ENCODE measurements at regions not wholly inside any gene's neighbourhood (a gene's known extent, or its start where the extent isn't known, plus 50 kb on each side); places are given as distances from the start of the nearest gene placed in this dataset.

DNA sequence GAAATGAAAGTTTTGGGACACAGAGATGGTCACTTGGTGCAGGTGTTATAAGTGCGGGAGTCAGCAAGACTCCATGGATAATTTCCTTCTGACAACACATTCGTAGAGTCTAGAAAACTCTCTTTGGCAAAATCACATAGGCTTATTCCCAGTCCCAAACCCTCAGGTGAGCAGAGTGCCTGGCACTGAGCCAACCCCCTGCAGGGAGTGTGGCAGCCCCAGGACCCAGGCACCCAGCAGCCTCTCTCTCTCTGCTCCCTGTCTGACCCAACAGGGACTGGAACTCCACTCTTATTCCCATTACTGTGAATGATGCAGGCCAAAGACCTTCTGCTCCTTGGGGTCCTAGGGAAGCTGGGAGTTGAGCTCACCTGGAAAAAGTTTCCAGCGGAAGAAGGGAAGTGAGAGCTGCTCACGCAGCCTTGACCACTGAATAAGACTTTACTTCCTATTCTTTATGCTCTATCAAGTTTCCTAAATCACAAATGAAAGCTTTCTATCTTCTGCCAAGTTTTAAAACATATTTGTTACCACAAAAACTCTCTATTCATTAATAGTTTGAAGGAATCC lies 132.6 kb upstream of the ETV3 start:
- Histone ChIP-seq H3K56ac (ENCODE audit: extremely low read depth, insufficient read depth, low read length) (no peak overlapping the region), H3K18ac (ENCODE audit: low read depth, low read length) (no peak overlapping the region), H2BK15ac (ENCODE audit: low read depth, low read length) (no peak overlapping the region), H3K27me3 (ENCODE audit: control insufficient read depth, insufficient read depth, low read length) (peaks cover 3% of the 10 kb centered on the region; the same call in 1 of the 2 replicates), H3K9me3 (ENCODE audit: control insufficient read depth, insufficient read depth, low read length) (no peaks in the 10 kb centered on the region), H2AK5ac (ENCODE audit: low read depth, low read length) (no peak overlapping the region), H2BK5ac (ENCODE audit: low read depth, low read length, poor library complexity, severe bottlenecking) (no peak overlapping the region), H3K14ac (replicated peaks; ENCODE audit: low read depth, low read length) (no peak overlapping the region), H4K5ac (ENCODE audit: low read depth, low read length) (no peak overlapping the region), H3K36me3 (ENCODE audit: control insufficient read depth, insufficient read depth, low read length) (no peaks in the 10 kb centered on the region), H2AK9ac (replicated peaks; ENCODE audit: low read depth, low read length, poor library complexity) (no peak overlapping the region), H3K4me3 (ENCODE audit: insufficient read depth, low read depth, low read length) (no peak overlapping the region), H3K9me1 (ENCODE audit: insufficient read depth, low read length) (no peaks in the 10 kb centered on the region), H4K91ac (ENCODE audit: insufficient read depth, low read depth, low read length) (no peak overlapping the region), H4K8ac (ENCODE audit: low read depth in 2 of 2, low read length in 2 of 2) (no peak overlapping the region), H3K27ac (ENCODE audit: insufficient read depth, low read length) (no peak overlapping the region), H2AFZ (replicated peaks; ENCODE audit: low read length, poor library complexity) (no peak overlapping the region), H3K4ac (ENCODE audit: low read depth, low read length) (no peak overlapping the region), H3K9ac (ENCODE audit: low read depth, low read length) (no peak overlapping the region), H2BK120ac (ENCODE audit: low read depth, low read length) (no peak overlapping the region), H2BK20ac (ENCODE audit: low read depth, low read length) (no peak overlapping the region), H3K4me2 (ENCODE audit: low read depth, low read length) (no peak overlapping the region), H3K4me1 (ENCODE audit: control insufficient read depth, insufficient read depth, low read length) (no peaks in the 10 kb centered on the region), H4K20me1 (ENCODE audit: insufficient read depth, low read length) (no peaks in the 10 kb centered on the region), H3K23ac (ENCODE audit: low read depth, low read length) (no peak overlapping the region), H3K79me1 (ENCODE audit: low read depth in 1 of 2, low read length in 2 of 2) (no peaks in the 10 kb centered on the region)
- no peak for ATAC-seq (ENCODE audit: low read depth)
- no peak for TF ChIP-seq MXI1 (IDR thresholded peaks at IDR 0.05; ENCODE audit: borderline replicate concordance, low read depth, low read length)
- no peak for TF ChIP-seq CTCF (conservative IDR thresholded peaks at IDR 0.05; ENCODE audit: low read depth, low read length)
- TF ChIP-seq CHD1 (IDR thresholded peaks at IDR 0.05; ENCODE audit: low read depth, low read length): no peak
- no peak for TF ChIP-seq CEBPB (IDR thresholded peaks at IDR 0.05; ENCODE audit: low read depth, low read length)
- no peak for TF ChIP-seq RFX5 (IDR thresholded peaks at IDR 0.05; ENCODE audit: low read depth, low read length)
- TF ChIP-seq SMC3 (IDR thresholded peaks at IDR 0.05; ENCODE audit: low read depth, low read length): no peak
- TF ChIP-seq MAZ (IDR thresholded peaks at IDR 0.05; ENCODE audit: borderline replicate concordance, low read depth, low read length): no peak
- no peak for TF ChIP-seq MAFK (IDR thresholded peaks at IDR 0.05; ENCODE audit: low read depth, low read length)
- TF ChIP-seq FOS (IDR thresholded peaks at IDR 0.05; ENCODE audit: low read depth, low read length): no peak
- TF ChIP-seq BHLHE40 (IDR thresholded peaks at IDR 0.05; ENCODE audit: low read depth, low read length): no peak
- TF ChIP-seq POLR2A (IDR thresholded peaks at IDR 0.05; ENCODE audit: low read depth, low read length): no peak
- no peak for TF ChIP-seq ELK1 (IDR thresholded peaks at IDR 0.05; ENCODE audit: borderline replicate concordance, low read depth, low read length)
- no peak for TF ChIP-seq RAD21 (IDR thresholded peaks at IDR 0.05; ENCODE audit: low read length)
- no peak for TF ChIP-seq USF2 (IDR thresholded peaks at IDR 0.05; ENCODE audit: low read depth, low read length)
- TF ChIP-seq NFE2L2 (IDR thresholded peaks at IDR 0.05; ENCODE audit: low read depth, low read length): no peak
- ChIA-PET POLR2A (ENCODE audit: unreplicated experiment) (no interaction called here), CTCF (no interaction called here)
- intact Hi-C loops (cut with micrococcal nuclease) (no loop called here), dilution Hi-C loops (cut with HindIII; ENCODE audit: low sequenced_read_pairs, unreplicated experiment) (no loop called here), in situ Hi-C loops (cut with MboI; ENCODE audit: low sequenced_read_pairs) (no loop called here)
- WGBS, 2 experiments (ENCODE audit: extremely low coverage in 2 of 2, insufficient read length in 1 of 2): no CpG with 5 or more reads among the region's 4 CpGs
- no peak for DNase-seq
- BruUV-seq (replicated peaks): no TSS peak
